ENCODE measurements at regions not wholly inside any gene's neighbourhood (a gene's known extent, or its start where the extent isn't known, plus 50 kb on each side); places are given as distances from the start of the nearest gene placed in this dataset.
"Not testable (repeated sequence)": the region's sequence is repeated elsewhere in the genome, so short reads cannot be mapped to it uniquely, and the experiment has no call there.

DNA sequence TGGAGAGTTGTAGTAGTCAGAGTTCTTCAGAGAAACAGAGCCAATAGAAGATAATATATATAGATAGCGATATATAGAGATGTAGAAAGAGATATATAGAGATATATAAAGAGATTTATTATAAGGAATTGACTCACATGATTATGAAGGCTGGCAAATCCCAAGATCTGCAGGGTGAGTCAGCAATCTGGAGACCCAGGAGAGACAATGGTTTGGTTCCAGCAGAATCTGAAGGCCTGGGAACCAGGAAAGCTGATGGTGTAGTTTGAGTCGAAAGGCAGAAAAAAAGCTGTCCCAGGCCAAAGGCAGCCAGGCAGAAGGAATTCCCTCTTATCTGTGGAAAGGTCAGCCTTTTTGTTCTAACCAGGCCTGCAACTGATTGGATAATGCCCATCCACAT is 194.1 kb downstream of the NUFIP1 start:
- no peak for DNase-seq (ENCODE audit: low read depth)
- H3K4me3 ChIP-seq (ENCODE audit: low read depth, low read length) = no peak overlapping the region

DNA sequence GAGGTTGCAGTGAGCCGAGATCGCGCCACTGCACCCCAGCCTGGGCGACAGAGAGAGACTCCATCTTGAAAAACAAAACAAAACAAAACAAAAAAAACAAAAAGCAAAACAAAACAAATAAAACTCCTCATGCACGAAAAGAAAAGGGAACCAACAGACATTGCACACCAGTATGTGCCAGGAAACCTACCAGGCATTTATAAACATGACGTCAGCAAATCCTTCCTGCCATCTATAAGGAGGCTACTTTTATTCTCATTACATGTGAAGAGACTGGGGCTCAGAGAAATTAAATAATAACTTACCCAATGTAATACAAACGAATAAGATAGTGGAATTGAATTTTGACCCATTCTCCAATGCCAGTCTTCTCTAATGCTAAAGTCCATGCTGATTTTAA is 197.2 kb downstream of the NUFIP1 start:
- DNase-seq (ENCODE audit: low read depth) = no peak
- H3K4me3 ChIP-seq (ENCODE audit: low read depth, low read length) = no peak overlapping the region

DNA sequence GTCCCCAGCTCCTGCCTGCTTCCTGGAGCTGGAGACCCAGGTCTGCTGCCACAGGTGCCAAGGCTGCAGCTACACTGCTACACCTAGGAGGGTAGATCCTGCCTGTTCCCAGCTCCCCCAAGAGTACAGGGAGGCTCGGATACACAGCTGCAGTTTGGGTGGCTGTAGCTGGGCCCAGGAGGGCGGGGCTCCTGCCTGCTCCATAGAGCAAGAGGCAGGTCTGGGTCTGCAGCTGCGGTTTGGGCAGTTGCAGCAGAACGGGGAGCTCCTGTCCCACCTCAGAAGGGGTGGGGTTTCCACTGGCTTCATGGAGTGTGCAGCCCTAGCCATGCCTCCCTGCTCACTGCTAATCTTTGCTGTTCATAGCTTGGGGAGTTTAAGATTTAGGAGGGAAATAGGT is 199.0 kb downstream of the NUFIP1 start:
- DNase-seq (ENCODE audit: low read depth) = no peak
- H3K4me3 ChIP-seq (ENCODE audit: low read depth, low read length) = no peak overlapping the region

GRCh38 chr13:44787617-44788016 is 201.7 kb downstream of the NUFIP1 start:
- no peak for DNase-seq (ENCODE audit: low read depth)
- H3K4me3 ChIP-seq (ENCODE audit: low read depth, low read length) = no peak overlapping the region

- no peak for DNase-seq (ENCODE audit: low read depth)
Observed at GRCh38 chr13:44786756-44787155, 202.5 kb downstream of the NUFIP1 start.

DNA sequence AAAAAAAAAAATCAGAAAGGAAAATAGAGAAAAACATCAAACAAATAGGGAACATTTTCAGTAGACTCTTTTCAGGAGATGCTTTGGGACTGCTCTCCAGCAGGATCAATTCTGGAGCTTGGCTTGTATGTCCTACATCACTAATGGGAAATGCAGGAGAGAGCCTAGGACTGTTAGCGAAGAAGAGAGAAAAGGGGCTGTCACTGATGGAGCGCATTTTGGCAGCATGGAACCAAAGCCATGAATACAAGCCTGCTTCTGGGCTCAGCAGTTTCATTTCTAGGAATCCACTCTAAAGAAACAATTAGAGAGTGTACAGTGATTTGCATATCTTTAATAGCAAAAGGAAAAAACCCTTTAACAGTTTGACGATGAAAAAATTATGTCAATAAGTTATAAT is 203.9 kb downstream of the NUFIP1 start:
- no peak overlapping the region for H3K4me3 ChIP-seq (ENCODE audit: low read depth, low read length)
- no peak for DNase-seq (ENCODE audit: low read depth)

More at GRCh38 chr13:44786756-44787155, 202.5 kb downstream of the NUFIP1 start:
- no peak overlapping the region for H3K4me3 ChIP-seq (ENCODE audit: low read depth, low read length)

DNA sequence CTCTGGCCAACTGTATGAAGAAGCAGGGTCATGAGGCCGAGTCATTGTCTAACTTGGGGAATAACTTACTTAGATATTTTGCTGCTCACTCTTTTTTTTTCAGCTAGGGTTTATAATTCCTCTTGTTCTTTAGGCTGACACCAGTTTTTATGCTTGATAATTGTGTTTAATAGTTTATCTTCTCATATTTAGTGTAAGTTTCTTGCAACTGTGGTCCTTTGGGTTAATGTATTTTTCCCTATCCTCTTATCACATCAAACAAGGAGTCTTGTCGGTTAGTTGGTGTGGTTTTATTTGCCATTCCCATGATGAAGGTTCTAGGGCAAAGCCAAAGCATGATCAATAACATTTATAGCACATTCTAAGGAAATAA is 204.6 kb downstream of the NUFIP1 start:
- H3K4me3 ChIP-seq (ENCODE audit: low read depth, low read length) = no peak overlapping the region
- DNase-seq (ENCODE audit: low read depth) = no peak

DNA sequence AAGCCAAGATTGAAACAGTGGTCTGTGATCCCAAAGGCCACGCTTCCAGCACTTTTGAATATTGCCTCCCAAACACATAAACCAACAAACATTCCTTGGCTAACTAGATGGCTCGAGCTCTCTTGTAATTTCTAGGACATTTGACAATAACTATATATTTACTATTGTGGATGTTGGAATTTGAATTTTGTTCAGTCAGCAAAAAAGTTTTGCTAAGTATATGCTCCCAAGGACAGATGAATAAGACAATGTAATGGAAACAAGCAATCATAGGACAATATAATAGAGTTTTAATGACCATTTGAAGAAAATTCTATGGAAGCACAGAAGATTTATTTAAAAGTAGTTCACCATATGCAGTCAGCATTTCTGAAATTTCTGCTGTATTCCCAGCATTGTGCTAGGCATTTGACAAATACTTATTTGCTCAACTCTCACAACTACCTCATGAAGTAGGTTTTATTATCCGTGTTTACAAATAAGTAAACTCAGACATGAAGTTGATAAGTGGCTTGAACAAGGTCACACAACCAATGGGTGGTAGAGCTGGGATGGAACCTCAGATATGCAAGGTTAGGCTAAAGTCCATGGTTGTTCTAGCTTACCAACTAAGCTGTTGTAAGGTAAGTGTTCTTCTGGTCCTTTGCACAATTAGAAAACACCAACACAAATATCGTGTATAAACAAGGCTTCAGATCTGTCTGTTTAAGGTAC is 205.1 kb downstream of the NUFIP1 start:
- no peak for DNase-seq (ENCODE audit: low read depth)
- H3K4me3 ChIP-seq (ENCODE audit: low read depth, low read length) = no peak overlapping the region

GRCh38 chr13:44780591-44781280 is 204.6 kb upstream of the TSC22D1 start:
- H3K4me3 ChIP-seq (ENCODE audit: low read depth, low read length) = no peak overlapping the region
- DNase-seq (ENCODE audit: low read depth) = no peak

DNA sequence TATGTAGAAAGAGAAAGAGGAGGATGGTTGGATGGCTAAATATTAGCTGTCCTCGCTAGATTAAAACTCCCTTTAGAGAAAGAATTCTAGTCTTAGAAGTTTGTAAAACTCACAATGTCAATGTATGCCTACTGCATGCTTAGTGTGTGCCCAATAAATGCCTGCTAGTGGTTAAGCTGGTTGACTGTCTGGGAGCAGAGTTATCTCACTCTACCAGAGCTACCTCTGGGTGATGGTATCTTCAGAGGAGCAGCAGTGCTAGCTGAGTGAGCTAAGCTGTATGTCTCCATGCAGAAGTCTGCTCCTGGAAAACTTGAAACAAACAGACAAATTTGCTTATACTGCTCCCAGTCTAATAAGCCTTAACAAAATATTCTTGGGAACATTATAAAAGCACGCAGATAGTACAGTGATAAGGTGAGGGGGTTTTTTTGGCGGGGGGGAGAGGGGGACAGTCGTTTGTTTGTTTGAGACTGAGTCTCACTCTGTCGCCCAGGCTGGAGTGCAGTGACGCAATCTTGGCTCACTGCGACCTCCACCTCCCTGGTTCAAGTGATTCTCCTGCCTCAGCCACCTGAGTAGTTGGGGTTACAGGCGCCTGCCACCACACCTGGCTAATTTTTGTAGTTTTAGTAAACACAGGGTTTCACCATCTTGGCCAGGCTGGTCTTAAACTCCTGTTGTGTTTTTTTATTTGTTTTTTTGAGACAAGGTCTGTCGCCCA is 202.8 kb upstream of the TSC22D1 start:
- no peak overlapping the region for H3K4me3 ChIP-seq (ENCODE audit: low read depth, low read length)
- DNase-seq (ENCODE audit: low read depth) = no peak

DNA sequence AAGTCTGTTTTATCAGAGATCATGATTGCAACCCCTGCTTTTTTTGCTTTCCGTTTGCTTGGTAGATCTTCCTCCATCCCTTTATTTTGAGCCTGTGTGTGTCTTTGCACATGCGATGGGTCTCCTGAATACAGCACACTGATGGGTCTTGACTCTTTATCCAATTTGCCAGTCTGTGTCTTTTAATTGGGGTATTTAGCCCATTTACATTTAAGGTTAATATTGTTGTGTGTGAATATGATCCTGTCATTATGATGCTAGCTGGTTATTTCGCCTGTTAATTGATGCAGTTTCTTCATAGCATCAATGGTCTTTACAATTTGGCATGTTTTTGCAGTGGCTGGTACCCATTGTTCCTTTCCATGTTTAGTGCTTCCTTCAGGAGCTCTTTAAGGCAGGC is 199.2 kb upstream of the TSC22D1 start:
- not testable (repeated sequence) for DNase-seq (ENCODE audit: low read depth)

GRCh38 chr13:44770951-44771350 is 194.8 kb upstream of the TSC22D1 start:
- DNase-seq (ENCODE audit: low read depth) = no peak

More for the DNA sequence above, 199.2 kb upstream of the TSC22D1 start:
- H3K4me3 ChIP-seq (ENCODE audit: low read depth, low read length) = not testable (repeated sequence)

GRCh38 chr13:44769686-44770085 is 193.6 kb upstream of the TSC22D1 start:
- DNase-seq (ENCODE audit: low read depth) = no peak
- no peak overlapping the region for H3K4me3 ChIP-seq (ENCODE audit: low read depth, low read length)

More at GRCh38 chr13:44770951-44771350, 194.8 kb upstream of the TSC22D1 start:
- no peak overlapping the region for H3K4me3 ChIP-seq (ENCODE audit: low read depth, low read length)

DNA sequence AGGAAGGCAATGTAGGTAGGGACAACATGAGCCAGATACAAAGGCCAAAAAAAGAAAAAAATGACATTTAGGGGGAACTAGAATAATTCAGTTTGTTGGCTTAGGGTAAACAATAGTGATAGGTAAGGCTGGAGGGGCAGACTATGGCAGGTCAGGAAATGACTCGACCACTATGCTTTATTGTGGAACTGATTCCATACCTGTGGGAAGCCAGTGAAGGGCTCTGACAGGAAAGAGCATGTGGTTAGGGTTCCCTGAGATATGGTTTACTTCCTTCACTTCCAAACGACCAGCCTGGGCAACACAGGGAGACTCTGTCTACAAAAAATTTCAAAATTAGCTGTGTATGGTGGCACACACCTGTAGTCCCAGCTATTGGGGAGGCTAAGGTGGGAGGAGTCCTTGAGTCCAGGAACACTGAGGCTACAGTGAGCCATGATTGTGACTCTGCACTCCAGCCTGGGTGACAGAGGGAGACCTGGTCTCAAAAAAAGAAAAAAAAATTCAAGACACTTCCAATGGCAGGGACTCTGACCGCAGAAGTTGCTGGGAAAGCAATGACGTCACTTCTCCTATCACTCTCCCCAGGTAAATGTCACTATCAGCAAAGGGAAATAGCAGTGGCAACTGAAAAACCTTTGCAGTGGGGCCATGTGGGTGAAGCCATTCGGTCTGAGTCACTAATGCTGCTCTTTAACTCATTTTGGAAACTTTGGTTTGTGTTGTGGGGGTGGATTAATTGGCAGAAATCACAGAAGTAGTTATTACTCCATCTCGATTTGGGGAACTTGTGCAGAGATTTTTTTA is 192.8 kb upstream of the TSC22D1 start:
- no peak for DNase-seq (ENCODE audit: low read depth)
- no peak overlapping the region for H3K4me3 ChIP-seq (ENCODE audit: low read depth, low read length)

- DNase-seq (ENCODE audit: low read depth) = no peak
- H3K4me3 ChIP-seq (ENCODE audit: low read depth, low read length) = no peak overlapping the region
Observed at GRCh38 chr13:44768239-44768638, 192.1 kb upstream of the TSC22D1 start.

- H3K4me3 ChIP-seq (ENCODE audit: low read depth, low read length) = no peak overlapping the region
- DNase-seq (ENCODE audit: low read depth) = no peak
Observed at GRCh38 chr13:44765001-44765471, 188.9 kb upstream of the TSC22D1 start.

GRCh38 chr13:44764302-44764692 is 188.2 kb upstream of the TSC22D1 start:
- no peak for DNase-seq (ENCODE audit: low read depth)

DNA sequence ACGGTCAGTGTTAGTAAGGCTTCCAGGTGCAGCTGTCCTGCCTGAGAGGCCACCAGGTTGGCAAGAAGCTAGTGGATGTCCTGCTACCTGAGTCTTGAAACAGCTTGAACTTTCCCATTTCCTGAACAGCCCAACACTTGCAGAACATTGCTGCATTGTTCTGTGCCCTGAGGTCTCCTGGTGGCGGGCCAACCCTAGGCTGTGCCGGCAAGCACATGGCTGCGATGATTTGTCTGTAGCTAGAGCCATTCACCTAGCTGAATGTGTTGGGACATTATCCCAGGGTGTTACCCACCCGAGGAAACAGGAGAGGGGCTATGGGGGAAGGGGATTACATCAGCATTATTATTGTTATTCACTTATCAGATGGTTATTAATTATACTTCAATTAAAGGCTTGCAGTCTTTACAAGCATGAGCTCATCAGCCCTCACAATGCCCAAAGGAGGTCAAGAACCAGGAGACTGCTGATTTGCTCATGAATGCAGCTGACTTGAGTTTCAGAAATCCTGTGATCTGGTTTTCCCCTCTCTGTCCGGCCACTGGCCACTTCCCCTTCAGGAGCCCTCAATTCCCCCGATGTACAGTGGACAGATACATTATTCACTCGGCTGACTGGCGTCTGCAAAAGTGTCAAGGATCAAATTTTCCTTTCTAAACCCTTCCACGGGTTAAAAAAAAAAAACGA is 187.6 kb upstream of the TSC22D1 start:
- no peak for DNase-seq (ENCODE audit: low read depth)

More at GRCh38 chr13:44764302-44764692, 188.2 kb upstream of the TSC22D1 start:
- H3K4me3 ChIP-seq (ENCODE audit: low read depth, low read length) = no peak overlapping the region

DNA sequence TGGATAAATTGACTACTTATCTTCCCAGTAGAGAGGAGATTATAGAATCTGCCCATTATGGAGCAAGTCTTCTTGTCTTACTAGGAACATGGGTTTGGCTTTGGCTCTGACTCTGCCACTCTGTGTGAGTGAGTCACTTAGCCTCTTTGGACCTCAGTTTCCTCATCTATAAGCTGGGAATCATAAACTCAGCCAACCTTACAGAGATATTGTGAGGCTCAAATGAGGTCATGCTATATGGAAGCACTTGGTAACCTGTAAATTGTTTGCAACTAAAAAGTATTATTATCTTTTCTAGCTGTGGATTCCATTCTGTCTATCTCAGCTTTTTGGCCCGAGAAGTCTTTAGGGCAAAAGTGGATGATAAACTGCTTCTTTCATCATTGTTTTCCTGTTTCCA is 186.8 kb upstream of the TSC22D1 start:
- no peak for DNase-seq (ENCODE audit: low read depth)
- H3K4me3 ChIP-seq (ENCODE audit: low read depth, low read length) = no peak overlapping the region

More for the DNA sequence above, 187.6 kb upstream of the TSC22D1 start:
- H3K4me3 ChIP-seq (ENCODE audit: low read depth, low read length) = no peak overlapping the region

Data from skeletal muscle cell (primary cell).